PC-9 (cell line): ENCODE measurements at regions not wholly inside any gene's neighbourhood (a gene's known extent, or its start where the extent isn't known, plus 50 kb on each side); places are given as distances from the start of the nearest gene placed in this dataset.

ENCODE experiments used
- BruUV-seq: library from RNA; stranded (reverse); fragments of 400-500 nt; replicated peaks from 2 replicates; lab custom pipeline; 2021; lab: Mats Ljungman, UMichigan
- CTCF ChIA-PET: fragments of 300-600 bp; sonication (Branson Sonifier 250); formaldehyde crosslinking; loops from one replicate; lab custom pipeline; 2022; ENCODE audit warnings: antibody characterized with exemption; lab: Charles Lee
- POLR2A ChIA-PET: fragments of 300-600 bp; sonication (Branson Sonifier 250); formaldehyde crosslinking; loops from one replicate; lab custom pipeline; 2022; ENCODE audit warnings: antibody characterized with exemption; ENCODE audit not compliant: unreplicated experiment; lab: Charles Lee
- DNase-seq, 2 experiments: peaks; one replicate each; pipeline versions ENCODE4 v3.0.0 to v3.0.0-alpha.2; 2015 to 2022; ENCODE audit warnings: mixed read lengths in 1 of 2
- H2AFZ ChIP-seq: fragments of 200-600 bp; sonication (generic); 2 replicates; pipeline ENCODE4 v1.8.1; 2017; ENCODE audit warnings: antibody characterized with exemption
- H3F3A ChIP-seq: fragments of 200-600 bp; sonication (generic); 2 replicates; pipeline ENCODE4 v1.8.1; 2017; ENCODE audit warnings: antibody characterized with exemption, mild to moderate bottlenecking, low read depth; ENCODE audit not compliant: insufficient read depth
- H3K27ac ChIP-seq: fragments of 200-600 bp; sonication (generic); 2 replicates; pipeline ENCODE4 v1.6.1; 2016; ENCODE audit warnings: mixed run types
- H3K27me3 ChIP-seq: fragments of 200-600 bp; sonication (generic); 2 replicates; pipeline ENCODE4 v1.6.1; 2016; ENCODE audit warnings: low read depth, mixed run types; ENCODE audit not compliant: insufficient read depth
- H3K36me3 ChIP-seq: fragments of 200-600 bp; sonication (generic); 2 replicates; pipeline ENCODE4 v1.6.1; 2016; ENCODE audit warnings: low read depth, mixed run types
- H3K4me1 ChIP-seq: fragments of 200-600 bp; sonication (generic); replicated peaks from 2 replicates; pipeline ENCODE4 v1.6.1; 2016; ENCODE audit warnings: mixed run types; ENCODE audit not compliant: insufficient read depth
- H3K4me2 ChIP-seq: fragments of 200-600 bp; sonication (generic); 2 replicates; pipeline ENCODE4 v1.6.1; 2017; ENCODE audit warnings: mixed run types
- H3K4me3 ChIP-seq: fragments of 200-600 bp; sonication (generic); 2 replicates; pipeline ENCODE4 v1.6.1; 2016; ENCODE audit warnings: mixed run types
- H3K79me2 ChIP-seq: fragments of 200-600 bp; sonication (generic); 2 replicates; pipeline ENCODE4 v1.6.1; 2017; ENCODE audit warnings: low read depth, mixed run types
- H3K9me2 ChIP-seq: fragments of 200-600 bp; sonication (generic); 2 replicates; pipeline ENCODE4 v1.8.1; 2017; ENCODE audit warnings: mild to moderate bottlenecking; ENCODE audit not compliant: insufficient read depth
- H3K9me3 ChIP-seq: fragments of 200-600 bp; sonication (generic); 2 replicates; pipeline ENCODE4 v1.8.1; 2016; ENCODE audit warnings: low read depth; ENCODE audit not compliant: insufficient read depth
- H4K20me1 ChIP-seq: fragments of 200-600 bp; sonication (generic); 2 replicates; pipeline ENCODE4 v1.8.1; 2017; ENCODE audit not compliant: insufficient read depth
- CTCF ChIP-seq: fragments of 200-600 bp; sonication (generic); conservative IDR thresholded peaks from 2 replicates; pipeline ENCODE4 v1.6.1; 2017; ENCODE audit warnings: mixed run types, antibody characterized with exemption, mild to moderate bottlenecking, moderate library complexity
- EZH2 ChIP-seq: fragments of 200-600 bp; sonication (generic); IDR thresholded peaks from 2 replicates; pipeline ENCODE4 v1.8.0; 2017; ENCODE audit warnings: antibody characterized with exemption, low read depth
- intact Hi-C: fragments of 100-400 bp; cut with micrococcal nuclease; formaldehyde crosslinking; loops from one replicate; pipeline ENCODE4 v1.10.0; 2022; ENCODE audit not compliant: unreplicated experiment

- H3K79me2 ChIP-seq: no peaks in the 10 kb centered on the region
- no peak overlapping the region for H2AFZ ChIP-seq
- H3K27ac ChIP-seq: no peak overlapping the region
- no peaks in the 10 kb centered on the region for H3K27me3 ChIP-seq
- no peaks in the 10 kb centered on the region for H3K4me1 ChIP-seq
- BruUV-seq: no TSS peak
- no peaks in the 10 kb centered on the region for H3K9me2 ChIP-seq
- CTCF ChIA-PET: no interaction called here
- no peaks in the 10 kb centered on the region for H3K9me3 ChIP-seq
- H3F3A ChIP-seq: no peaks in the 10 kb centered on the region
- no peak overlapping the region for H3K4me2 ChIP-seq
- no peaks in the 10 kb centered on the region for H3K36me3 ChIP-seq
- no peak for DNase-seq
- POLR2A ChIA-PET: no interaction called here
- no peaks in the 10 kb centered on the region for H4K20me1 ChIP-seq
- intact Hi-C loops: loop anchor here (10.0 kb wide), 1 partner anchor 105 kb away; no protein-coding TSS in a partner anchor
- TF ChIP-seq CTCF (no peak), EZH2 (no peak)
- H3K4me3 ChIP-seq: no peak overlapping the region
Observed at GRCh38 chr10:61029411-61029810, 85.4 kb upstream of the RHOBTB1 start.

DNA sequence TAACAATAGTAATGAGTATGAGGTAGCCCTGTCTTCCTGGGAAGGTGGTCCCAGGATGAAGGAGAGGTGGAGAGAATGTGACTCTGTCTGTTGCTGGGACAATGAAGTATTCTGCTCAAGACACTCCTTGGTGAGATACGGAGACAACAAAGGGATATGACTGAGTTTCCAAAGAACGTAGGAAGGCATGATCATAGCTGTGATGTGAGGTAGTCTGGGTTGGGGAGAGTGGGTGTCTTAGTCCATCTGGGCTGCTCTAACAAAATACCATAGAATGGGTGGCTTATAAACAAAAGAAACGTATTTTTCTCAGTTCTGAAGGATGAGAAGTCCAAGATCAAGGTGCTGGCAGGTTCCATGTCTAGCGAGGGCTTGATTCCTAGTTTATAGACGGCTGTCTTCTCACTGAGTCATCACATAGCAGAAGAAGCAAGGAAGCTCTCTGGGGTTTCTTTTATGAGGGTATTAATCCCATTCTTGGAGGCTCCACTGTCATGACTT is 84.9 kb upstream of the RHOBTB1 start:
- Histone ChIP-seq H3K4me2 (no peak overlapping the region), H3K4me3 (no peak overlapping the region), H3K9me2 (no peaks in the 10 kb centered on the region), H3K27me3 (no peaks in the 10 kb centered on the region), H3F3A (no peaks in the 10 kb centered on the region), H3K79me2 (no peaks in the 10 kb centered on the region), H2AFZ (0 out of 2 replicates have a peak overlapping the region, but pooled peaks have one; percentile 31), H3K36me3 (no peaks in the 10 kb centered on the region), H3K27ac (no peak overlapping the region), H3K9me3 (no peaks in the 10 kb centered on the region), H3K4me1 (no peaks in the 10 kb centered on the region), H4K20me1 (no peaks in the 10 kb centered on the region)
- TF ChIP-seq EZH2 (no peak), CTCF (no peak)
- ChIA-PET CTCF (no interaction called here), POLR2A (no interaction called here)
- DNase-seq: no peak
- intact Hi-C loops: loop anchor here (10.0 kb wide), 1 partner anchor 106 kb away; no protein-coding TSS in a partner anchor
- no TSS peak for BruUV-seq

DNA sequence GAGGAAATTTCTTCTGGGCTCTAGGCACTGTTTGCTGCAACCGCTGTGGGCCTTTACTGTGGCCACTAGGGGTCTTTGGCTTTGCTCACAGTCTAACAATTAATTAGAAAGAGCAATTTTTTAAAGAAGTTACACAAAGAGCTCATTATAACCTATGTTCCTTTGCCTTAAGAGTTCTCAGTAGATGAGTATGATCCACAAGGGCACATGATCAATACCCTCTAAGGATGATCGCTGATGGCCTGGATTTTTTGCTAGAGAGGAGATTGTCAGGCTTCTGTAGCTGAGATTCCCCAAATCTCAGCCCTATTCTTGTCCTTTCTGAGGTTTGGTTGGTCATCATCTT is 80.8 kb upstream of the RHOBTB1 start:
- intact Hi-C loops: loop anchor here (10.0 kb wide), 1 partner anchor 110 kb away; no protein-coding TSS in a partner anchor
- no peak for DNase-seq
- BruUV-seq: no TSS peak
- Histone ChIP-seq H3K9me3 (no peaks in the 10 kb centered on the region), H3K9me2 (no peaks in the 10 kb centered on the region), H3K4me2 (no peak overlapping the region), H2AFZ (no peak overlapping the region), H3F3A (no peaks in the 10 kb centered on the region), H3K27me3 (no peaks in the 10 kb centered on the region), H3K79me2 (no peaks in the 10 kb centered on the region), H3K4me1 (no peaks in the 10 kb centered on the region), H4K20me1 (no peaks in the 10 kb centered on the region), H3K36me3 (no peaks in the 10 kb centered on the region), H3K27ac (no peak overlapping the region), H3K4me3 (no peak overlapping the region)
- TF ChIP-seq EZH2 (no peak), CTCF (peak; percentile 72)
- ChIA-PET POLR2A (no interaction called here), CTCF (interaction anchor here (0.6 kb wide), 1 partner anchor 11 kb away, joined by 3 read pairs; no protein-coding TSS in a partner anchor)
